ENCODE measurements at regions not wholly inside any gene's neighbourhood (a gene's known extent, or its start where the extent isn't known, plus 50 kb on each side); places are given as distances from the start of the nearest gene placed in this dataset.
"Not testable (repeated sequence)": the region's sequence is repeated elsewhere in the genome, so short reads cannot be mapped to it uniquely, and the experiment has no call there.

GRCh38 chr5:91925249-91925648 is 542.1 kb upstream of the ARRDC3 start:
- in situ Hi-C loops (cut with MboI; ENCODE audit: low sequenced_read_pairs in 4 of 4), result no loop called here
- H3K4me1 ChIP-seq, result no peaks in the 10 kb centered on the region
- intact Hi-C loops (cut with DNase I; ENCODE audit: low total_unique reads), result no loop called here
- no peaks in the 10 kb centered on the region for H3K27me3 ChIP-seq
- no peak overlapping the region for H3K27ac ChIP-seq
- no peak overlapping the region for H3K4me3 ChIP-seq
- no peaks in the 10 kb centered on the region for H3K9me3 ChIP-seq
- DNase-seq (no peak), ATAC-seq (no peak)
- H3K36me3 ChIP-seq, result no peaks in the 10 kb centered on the region
- TF ChIP-seq, protein P1, sequence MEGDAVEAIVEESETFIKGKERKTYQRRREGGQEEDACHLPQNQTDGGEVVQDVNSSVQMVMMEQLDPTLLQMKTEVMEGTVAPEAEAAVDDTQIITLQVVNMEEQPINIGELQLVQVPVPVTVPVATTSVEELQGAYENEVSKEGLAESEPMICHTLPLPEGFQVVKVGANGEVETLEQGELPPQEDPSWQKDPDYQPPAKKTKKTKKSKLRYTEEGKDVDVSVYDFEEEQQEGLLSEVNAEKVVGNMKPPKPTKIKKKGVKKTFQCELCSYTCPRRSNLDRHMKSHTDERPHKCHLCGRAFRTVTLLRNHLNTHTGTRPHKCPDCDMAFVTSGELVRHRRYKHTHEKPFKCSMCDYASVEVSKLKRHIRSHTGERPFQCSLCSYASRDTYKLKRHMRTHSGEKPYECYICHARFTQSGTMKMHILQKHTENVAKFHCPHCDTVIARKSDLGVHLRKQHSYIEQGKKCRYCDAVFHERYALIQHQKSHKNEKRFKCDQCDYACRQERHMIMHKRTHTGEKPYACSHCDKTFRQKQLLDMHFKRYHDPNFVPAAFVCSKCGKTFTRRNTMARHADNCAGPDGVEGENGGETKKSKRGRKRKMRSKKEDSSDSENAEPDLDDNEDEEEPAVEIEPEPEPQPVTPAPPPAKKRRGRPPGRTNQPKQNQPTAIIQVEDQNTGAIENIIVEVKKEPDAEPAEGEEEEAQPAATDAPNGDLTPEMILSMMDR (IDR thresholded peaks at IDR 0.05 in 4 of 5, conservative IDR thresholded peaks at IDR 0.05 in 1 of 5), result no peak
- no peak for TF ChIP-seq POLR2A (IDR thresholded peaks at IDR 0.05)

DNA sequence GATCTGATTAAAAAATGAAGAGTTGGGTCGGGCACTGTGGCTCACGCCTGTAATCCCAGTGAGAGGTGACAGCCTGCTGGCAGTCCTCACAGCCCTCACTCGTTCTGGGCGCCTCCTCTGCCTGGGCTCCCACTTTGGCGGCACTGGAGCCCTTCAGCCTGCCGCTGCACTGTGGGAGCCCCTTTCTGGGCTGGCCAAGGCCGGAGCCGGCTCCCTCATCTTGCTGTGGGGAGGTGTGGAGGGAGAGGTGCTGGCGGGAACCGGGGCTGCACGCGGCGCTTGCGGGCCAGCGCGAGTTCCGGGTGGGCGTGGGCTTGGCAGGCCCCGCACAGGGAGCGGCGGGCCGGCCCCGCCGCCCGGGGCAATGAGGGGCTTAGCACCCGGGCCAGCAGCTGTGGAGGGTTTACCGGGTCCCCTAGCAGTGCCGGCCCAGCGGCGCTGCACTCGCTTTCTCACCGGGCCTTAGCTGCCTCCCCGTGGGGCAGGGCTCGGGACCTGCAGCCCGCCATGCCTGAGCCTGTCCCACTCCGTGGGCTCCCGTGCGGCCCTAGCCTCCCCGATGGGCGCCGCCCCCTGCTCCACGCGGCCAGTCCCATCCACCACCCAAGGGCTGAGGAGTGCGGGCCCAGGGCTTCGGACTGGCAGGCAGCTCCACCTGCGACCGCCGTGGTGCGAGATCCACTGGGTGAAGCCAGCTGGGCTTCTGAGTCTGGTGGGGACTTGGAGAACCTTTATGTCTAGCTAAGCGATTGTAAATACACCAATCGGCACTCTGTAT is 534.1 kb upstream of the ARRDC3 start:
- in situ Hi-C loops (cut with MboI; ENCODE audit: low sequenced_read_pairs in 4 of 4); H3K9me3 ChIP-seq; H3K4me3 ChIP-seq; intact Hi-C loops (cut with DNase I; ENCODE audit: low total_unique reads); H3K4me1 ChIP-seq; DNase-seq; H3K27me3 ChIP-seq; ATAC-seq; H3K27ac ChIP-seq; H3K36me3 ChIP-seq: not testable (repeated sequence)

DNA sequence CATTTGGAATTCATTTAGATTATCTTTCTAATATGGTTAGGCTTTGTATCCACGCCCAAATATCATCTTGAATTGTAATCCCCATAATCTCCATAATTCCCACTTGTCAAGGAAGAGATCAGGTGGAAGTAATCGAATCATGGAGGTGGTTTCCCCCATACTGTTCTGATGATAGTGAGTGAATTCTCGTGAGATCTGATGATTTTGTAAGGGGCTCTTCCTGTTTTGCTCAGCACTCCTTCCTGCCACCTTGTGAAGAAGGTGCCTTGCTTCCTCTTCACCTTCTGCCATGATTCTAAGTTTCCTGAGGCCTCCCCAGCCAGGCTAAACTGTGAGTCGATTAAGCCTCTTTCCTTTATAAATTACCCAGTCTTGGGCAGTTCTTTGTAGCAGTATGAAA is 527.5 kb upstream of the ARRDC3 start:
- ATAC-seq (no peak), DNase-seq (no peak)
- H3K4me1 ChIP-seq, result no peaks in the 10 kb centered on the region
- H3K4me3 ChIP-seq, result no peak overlapping the region
- TF ChIP-seq POLR2A (IDR thresholded peaks at IDR 0.05), result no peak
- TF ChIP-seq, protein P1 (IDR thresholded peaks at IDR 0.05 in 4 of 5, conservative IDR thresholded peaks at IDR 0.05 in 1 of 5), result no peak
- intact Hi-C loops (cut with DNase I; ENCODE audit: low total_unique reads), result no loop called here
- in situ Hi-C loops (cut with MboI; ENCODE audit: low sequenced_read_pairs in 4 of 4), result no loop called here
- H3K27me3 ChIP-seq, result no peaks in the 10 kb centered on the region
- H3K36me3 ChIP-seq, result no peaks in the 10 kb centered on the region
- no peak overlapping the region for H3K27ac ChIP-seq
- H3K9me3 ChIP-seq, result no peaks in the 10 kb centered on the region

DNA sequence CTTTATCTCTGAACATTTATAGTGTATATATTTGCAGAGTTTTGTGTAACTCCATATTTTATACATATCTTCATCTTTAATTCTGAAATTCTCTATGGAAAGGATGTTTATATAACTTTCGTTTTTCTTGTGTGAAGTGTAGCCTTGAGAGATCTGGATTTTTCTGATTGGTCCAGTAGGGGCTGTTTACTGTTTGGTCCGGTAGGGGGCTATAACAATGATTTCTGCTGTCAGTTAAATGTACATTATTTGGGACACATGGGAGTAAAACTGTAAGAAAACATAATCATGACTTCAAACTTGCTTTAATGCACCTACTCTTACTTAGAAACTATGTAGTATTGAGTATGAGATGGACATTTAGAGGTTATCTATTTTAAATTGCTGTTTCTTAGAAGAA is 527.1 kb upstream of the ARRDC3 start:
- no peak for TF ChIP-seq POLR2A (IDR thresholded peaks at IDR 0.05)
- TF ChIP-seq, protein P1 (IDR thresholded peaks at IDR 0.05 in 4 of 5, conservative IDR thresholded peaks at IDR 0.05 in 1 of 5), result no peak
- Histone ChIP-seq H3K36me3 (no peaks in the 10 kb centered on the region), H3K4me3 (no peak overlapping the region), H3K27me3 (no peaks in the 10 kb centered on the region), H3K9me3 (no peaks in the 10 kb centered on the region), H3K27ac (no peak overlapping the region), H3K4me1 (no peaks in the 10 kb centered on the region)
- ATAC-seq, result no peak
- intact Hi-C loops (cut with DNase I; ENCODE audit: low total_unique reads), result no loop called here
- in situ Hi-C loops (cut with MboI; ENCODE audit: low sequenced_read_pairs in 4 of 4), result no loop called here
- no peak for DNase-seq

GRCh38 chr5:91906494-91906893 is 523.4 kb upstream of the ARRDC3 start:
- intact Hi-C loops (cut with DNase I; ENCODE audit: low total_unique reads), result no loop called here
- ATAC-seq (no peak), DNase-seq (no peak)
- Histone ChIP-seq H3K4me1 (no peaks in the 10 kb centered on the region), H3K27me3 (no peaks in the 10 kb centered on the region), H3K9me3 (no peaks in the 10 kb centered on the region), H3K36me3 (no peaks in the 10 kb centered on the region), H3K4me3 (no peak overlapping the region), H3K27ac (no peak overlapping the region)
- TF ChIP-seq, protein P1 (IDR thresholded peaks at IDR 0.05 in 4 of 5, conservative IDR thresholded peaks at IDR 0.05 in 1 of 5), result no peak
- no peak for TF ChIP-seq POLR2A (IDR thresholded peaks at IDR 0.05)
- in situ Hi-C loops (cut with MboI; ENCODE audit: low sequenced_read_pairs in 4 of 4), result no loop called here
